Common myeloid progenitor, CD34-positive (primary cell): ENCODE measurements at regions not wholly inside any gene's neighbourhood (a gene's known extent, or its start where the extent isn't known, plus 50 kb on each side); places are given as distances from the start of the nearest gene placed in this dataset.

ENCODE experiments used
- CTCF ChIA-PET: fragments of 350-600 bp; sonication (Branson Sonifier 250); formaldehyde crosslinking; loops from one replicate; lab custom pipeline; 2021; ENCODE audit warnings: antibody characterized with exemption; lab: Charles Lee
- POLR2A ChIA-PET: fragments of 350-600 bp; sonication (Branson Sonifier 250); formaldehyde crosslinking; loops from one replicate; lab custom pipeline; 2021; ENCODE audit warnings: antibody characterized with exemption; lab: Charles Lee
- DNase-seq, 3 donors: peaks; one replicate each; pipeline versions ENCODE4 v3.0.0 to v3.0.0-alpha.2; 2013
- H3K27ac ChIP-seq, 2 experiments: 1 replicate in 1 of 2; 2 replicates in 1 of 2; pipeline ENCODE4 v1.7.0; 2013; ENCODE audit warnings: inconsistent platforms in 2 of 2, low read length in 2 of 2, mild to moderate bottlenecking in 2 of 2, low read depth in 1 of 2, moderate library complexity in 1 of 2; ENCODE audit not compliant: severe bottlenecking in 2 of 2, insufficient read depth in 1 of 2, poor library complexity in 1 of 2
- H3K27me3 ChIP-seq, 5 experiments: replicated peaks in 2 of 5; 1 replicate in 3 of 5; 2 replicates in 2 of 5; pipeline versions ENCODE4 v1.6.1 to v1.7.0; 2013; ENCODE audit warnings: low read length in 4 of 5, mild to moderate bottlenecking in 2 of 5, moderate library complexity in 2 of 5, inconsistent platforms in 1 of 5; ENCODE audit not compliant: insufficient read depth in 5 of 5, control insufficient read depth in 4 of 5
- H3K36me3 ChIP-seq, 4 experiments: 1 replicate in 2 of 4; 2 replicates in 2 of 4; pipeline versions ENCODE4 v1.6.1 to v1.7.0; 2013; ENCODE audit warnings: low read length in 3 of 4, control low read depth in 1 of 4, mild to moderate bottlenecking in 1 of 4; ENCODE audit not compliant: control insufficient read depth in 4 of 4, insufficient read depth in 4 of 4
- H3K4me1 ChIP-seq, 4 experiments: 1 replicate in 3 of 4; 2 replicates in 1 of 4; pipeline versions ENCODE4 v1.6.1 to v1.7.1; 2013; ENCODE audit warnings: low read length in 3 of 4, mild to moderate bottlenecking in 3 of 4, control low read depth in 1 of 4, inconsistent platforms in 1 of 4, moderate library complexity in 1 of 4; ENCODE audit not compliant: control insufficient read depth in 4 of 4, insufficient read depth in 4 of 4; ENCODE audit errors: control extremely low read depth in 1 of 4
- H3K4me3 ChIP-seq, 7 experiments: 1 replicate in 4 of 7; 2 replicates in 3 of 7; pipeline versions ENCODE4 v1.5.1 to v1.7.0; 2013; ENCODE audit warnings: mild to moderate bottlenecking in 7 of 7, low read length in 6 of 7, moderate library complexity in 6 of 7, inconsistent platforms in 2 of 7, low read depth in 2 of 7, control low read depth in 1 of 7; ENCODE audit not compliant: insufficient read depth in 4 of 7, control insufficient read depth in 1 of 7; ENCODE audit errors: extremely low read depth in 1 of 7
- H3K9me3 ChIP-seq, 5 experiments: 1 replicate in 4 of 5; 2 replicates in 1 of 5; pipeline versions ENCODE4 v1.6.1 to v1.7.1; 2013; ENCODE audit warnings: low read length in 4 of 5, mild to moderate bottlenecking in 2 of 5, inconsistent platforms in 1 of 5, low read depth in 1 of 5, moderate library complexity in 1 of 5; ENCODE audit not compliant: control insufficient read depth in 4 of 5, insufficient read depth in 2 of 5; ENCODE audit errors: control extremely low read depth in 1 of 5
- WGBS: methylation state at CpG from one replicate; pipeline ENCODE4 v1.1.5; 2013; ENCODE audit not compliant: insufficient coverage; 5-methylcytosine and 5-hydroxymethylcytosine counted together

DNA sequence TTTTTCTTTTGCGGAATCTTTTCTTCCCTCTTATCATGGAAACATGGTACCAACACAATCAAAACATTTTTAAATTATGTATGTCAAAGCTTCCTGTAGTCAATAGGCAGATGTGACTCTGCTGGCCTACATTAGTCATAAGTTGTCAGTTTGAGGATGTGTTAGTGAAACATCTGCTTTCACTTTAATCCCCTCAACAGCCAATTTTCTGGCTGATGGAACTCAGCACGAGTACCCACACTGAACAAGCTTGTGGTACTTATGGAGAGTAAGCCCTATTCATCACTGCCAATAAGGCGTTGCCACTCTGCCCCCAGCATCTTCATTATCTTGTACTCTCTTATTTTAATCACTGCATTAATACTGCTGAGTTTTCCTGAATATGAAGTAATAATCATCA, 1034.4 kb downstream of the CDH9 start:
- no peak overlapping the region for H3K4me3 ChIP-seq
- no peaks in the 10 kb centered on the region for H3K4me1 ChIP-seq
- ChIA-PET CTCF (no interaction called here), POLR2A (no interaction called here)
- no peaks in the 10 kb centered on the region for H3K36me3 ChIP-seq
- no peak overlapping the region for H3K27ac ChIP-seq
- WGBS: 86% methylated on average over 2 of the region's 3 CpGs
- H3K9me3 ChIP-seq: no peaks in the 10 kb centered on the region
- H3K27me3 ChIP-seq: no peaks in the 10 kb centered on the region
- DNase-seq: no peak

DNA sequence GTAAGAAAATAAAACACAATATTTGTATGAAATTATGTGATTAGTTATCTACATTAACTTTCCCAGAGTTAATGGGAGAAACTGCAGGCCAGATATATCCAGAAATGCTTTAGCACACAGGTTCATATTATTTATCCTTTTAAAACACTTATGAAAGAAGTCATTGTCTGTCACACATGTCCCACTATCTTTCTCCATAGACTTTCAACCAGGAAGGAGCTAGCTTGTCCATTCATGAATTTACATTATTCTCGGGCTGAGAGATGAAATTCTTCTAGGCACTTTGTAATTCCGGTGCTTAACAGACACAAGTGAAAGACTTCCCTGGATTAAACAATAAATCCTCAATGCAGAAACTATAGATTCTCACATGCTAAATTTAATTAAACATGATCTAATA, 1043.2 kb downstream of the CDH9 start:
- Histone ChIP-seq H3K4me1 (no peaks in the 10 kb centered on the region), H3K27ac (no peak overlapping the region), H3K36me3 (no peaks in the 10 kb centered on the region), H3K9me3 (no peaks in the 10 kb centered on the region), H3K4me3 (no peak overlapping the region), H3K27me3 (no peaks in the 10 kb centered on the region)
- DNase-seq: no peak
- WGBS: 100% methylated on average over 1 of the region's 2 CpGs
- POLR2A ChIA-PET: interaction anchor here (0.7 kb wide), 1 partner anchor 1366 kb away, joined by 4 read pairs; no protein-coding TSS in a partner anchor
- CTCF ChIA-PET: interaction anchor here (0.6 kb wide), 1 partner anchor 34 kb away, joined by 3 read pairs; no protein-coding TSS in a partner anchor

DNA sequence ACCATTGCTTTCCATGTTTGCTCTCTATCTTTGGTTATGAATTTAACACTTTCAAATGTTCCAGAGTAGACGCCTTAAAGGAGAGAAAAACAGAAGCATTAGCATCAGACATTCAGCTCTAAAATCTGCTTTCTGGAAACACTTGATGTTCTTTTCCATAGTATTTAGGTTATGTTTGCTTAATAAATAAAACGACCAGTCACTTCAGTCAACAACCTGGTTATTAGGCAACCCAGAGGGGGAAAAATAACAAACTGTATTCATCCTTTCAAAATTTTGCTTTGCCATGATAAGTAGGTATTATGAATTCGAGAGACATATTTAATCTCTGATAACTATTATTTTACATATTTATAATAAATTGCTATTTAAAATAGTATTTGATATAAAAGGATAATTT, 1044.7 kb downstream of the CDH9 start:
- H3K27me3 ChIP-seq: no peaks in the 10 kb centered on the region
- H3K4me3 ChIP-seq: no peak overlapping the region
- WGBS: no CpG with 5 or more reads among the region's 3 CpGs
- H3K27ac ChIP-seq: no peak overlapping the region
- H3K36me3 ChIP-seq: no peaks in the 10 kb centered on the region
- DNase-seq: no peak
- no peaks in the 10 kb centered on the region for H3K9me3 ChIP-seq
- no peaks in the 10 kb centered on the region for H3K4me1 ChIP-seq
- ChIA-PET POLR2A (no interaction called here), CTCF (interaction anchor here (0.9 kb wide), 1 partner anchor 30 kb away, joined by 3 read pairs; no protein-coding TSS in a partner anchor)

DNA sequence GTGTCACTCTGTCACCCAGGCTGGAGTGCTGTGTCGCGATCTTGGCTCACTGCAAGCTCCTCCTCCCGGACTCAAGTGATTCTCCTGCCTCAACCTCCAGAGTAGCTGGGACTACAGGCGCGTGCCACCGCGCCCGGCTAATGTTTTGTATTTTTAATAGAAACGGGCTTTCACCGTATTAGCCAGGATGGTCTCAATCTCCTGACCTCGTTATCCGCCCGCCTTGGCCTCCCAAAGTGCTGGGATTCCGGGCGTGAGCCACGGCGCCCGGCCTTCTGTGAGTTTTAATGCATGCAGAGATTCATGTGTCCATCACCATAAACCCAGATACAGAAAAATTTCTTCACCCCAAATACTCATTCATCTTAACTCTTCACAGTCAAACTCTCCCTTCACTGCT, 1046.7 kb downstream of the CDH9 start:
- ChIA-PET POLR2A (no interaction called here), CTCF (no interaction called here)
- Histone ChIP-seq H3K27me3 (no peaks in the 10 kb centered on the region), H3K9me3 (no peaks in the 10 kb centered on the region), H3K27ac (no peak overlapping the region), H3K36me3 (no peaks in the 10 kb centered on the region), H3K4me1 (no peaks in the 10 kb centered on the region), H3K4me3 (no peak overlapping the region)
- WGBS: 98% methylated on average over 14 of the region's 18 CpGs
- no peak for DNase-seq

DNA sequence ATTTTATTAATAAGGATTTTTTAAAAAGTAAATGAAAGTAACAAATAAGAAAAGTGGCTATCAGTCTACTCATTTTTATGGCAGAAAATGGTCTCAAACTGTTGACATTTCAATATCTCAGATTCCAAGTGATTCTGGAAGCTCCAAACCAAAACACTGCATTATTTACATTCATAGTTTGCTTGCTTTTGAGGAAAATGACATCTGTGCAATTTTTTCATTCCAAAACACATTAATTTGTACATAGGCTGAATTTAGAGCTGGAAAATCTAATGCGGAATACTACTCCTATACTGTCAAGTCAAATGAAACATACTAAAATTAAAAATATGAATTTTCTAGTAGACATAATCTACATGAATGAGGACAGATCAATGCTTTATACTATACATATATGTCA, 1047.6 kb downstream of the CDH9 start:
- Histone ChIP-seq H3K9me3 (no peaks in the 10 kb centered on the region), H3K27me3 (no peaks in the 10 kb centered on the region), H3K4me1 (no peaks in the 10 kb centered on the region), H3K36me3 (no peaks in the 10 kb centered on the region), H3K27ac (no peak overlapping the region), H3K4me3 (no peak overlapping the region)
- CTCF ChIA-PET: no interaction called here
- no peak for DNase-seq
- no CpG with 5 or more reads among the region's 1 CpG for WGBS
- POLR2A ChIA-PET: no interaction called here

DNA sequence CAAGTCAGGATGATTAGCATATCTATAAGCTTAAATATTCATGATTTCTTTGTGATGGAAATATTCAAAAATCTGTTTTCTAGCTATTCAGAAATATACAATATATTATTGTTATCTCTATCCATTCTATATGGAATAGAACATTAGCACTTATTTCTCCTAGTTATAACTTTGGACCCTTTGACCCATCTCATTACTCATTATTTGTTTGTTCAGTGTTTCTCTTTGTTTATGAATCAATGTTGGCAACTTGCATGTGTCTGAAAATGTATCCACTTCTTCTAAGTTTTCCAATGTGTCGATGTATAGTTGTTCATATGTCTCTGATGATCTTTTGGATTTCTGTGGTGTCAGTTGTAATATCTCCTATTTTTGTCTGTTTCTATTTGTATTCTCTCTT, 1059.3 kb downstream of the CDH9 start:
- no peak overlapping the region for H3K27ac ChIP-seq
- no peaks in the 10 kb centered on the region for H3K36me3 ChIP-seq
- H3K9me3 ChIP-seq: no peaks in the 10 kb centered on the region
- ChIA-PET CTCF (no interaction called here), POLR2A (no interaction called here)
- DNase-seq: no peak
- no peaks in the 10 kb centered on the region for H3K4me1 ChIP-seq
- no CpG with 5 or more reads among the region's 1 CpG for WGBS
- H3K27me3 ChIP-seq: no peaks in the 10 kb centered on the region
- H3K4me3 ChIP-seq: no peak overlapping the region

DNA sequence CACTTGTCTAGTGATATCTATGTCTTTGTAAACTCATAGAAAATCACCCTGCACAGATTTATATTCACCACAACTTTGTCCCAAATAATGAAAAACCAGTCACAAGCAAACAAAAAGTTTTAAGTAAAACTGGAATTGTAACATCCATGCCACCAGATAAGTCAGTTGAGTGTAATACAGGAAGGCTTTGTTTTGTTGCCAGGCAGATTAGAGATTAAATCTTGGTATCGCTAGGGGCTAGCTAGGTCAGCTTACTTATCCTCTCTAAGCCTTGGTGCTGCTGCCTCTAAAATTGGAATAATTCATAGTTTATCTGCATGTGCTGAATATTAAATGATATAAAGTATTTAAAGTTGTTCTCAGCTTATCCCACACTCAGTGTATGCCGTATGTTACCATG, 1062.5 kb downstream of the CDH9 start:
- WGBS: no CpG with 5 or more reads among the region's 2 CpGs
- Histone ChIP-seq H3K4me3 (no peak overlapping the region), H3K27me3 (no peaks in the 10 kb centered on the region), H3K9me3 (no peaks in the 10 kb centered on the region), H3K27ac (no peak overlapping the region), H3K36me3 (no peaks in the 10 kb centered on the region), H3K4me1 (no peaks in the 10 kb centered on the region)
- CTCF ChIA-PET: no interaction called here
- no peak for DNase-seq
- POLR2A ChIA-PET: no interaction called here
